NCI-H2227 (cell line): ENCODE measurements at regions not wholly inside any gene's neighbourhood (a gene's known extent, or its start where the extent isn't known, plus 50 kb on each side); places are given as distances from the start of the nearest gene placed in this dataset.
"Not testable (repeated sequence)": the region's sequence is repeated elsewhere in the genome, so short reads cannot be mapped to it uniquely, and the experiment has no call there.

ENCODE experiments used
- DNase-seq: peaks from one replicate; lab custom pipeline; 2025; ENCODE audit not compliant: unreplicated experiment; lab: John Stamatoyannopoulos, UW

DNA sequence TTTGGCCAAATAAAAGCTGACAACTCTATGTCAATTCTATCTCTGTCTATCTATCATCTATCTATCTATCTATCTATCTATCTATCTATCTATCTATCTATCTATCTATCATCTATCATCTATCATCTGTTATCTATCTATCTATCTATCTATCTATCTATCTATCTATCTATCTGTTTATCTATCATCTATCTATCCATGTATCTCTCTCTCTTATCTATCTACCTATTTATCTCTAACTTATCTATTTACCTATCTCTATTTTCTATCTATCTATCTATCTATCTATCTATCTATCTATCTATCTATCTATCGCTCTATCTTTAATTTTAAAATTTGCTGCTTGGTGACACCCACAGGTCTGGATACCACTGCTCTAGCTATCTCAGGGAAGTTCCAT, 271.1 kb downstream of the VRK1 start:
- DNase-seq, result not testable (repeated sequence)

GRCh38 chr14:97070259-97070658, 273.1 kb downstream of the VRK1 start:
- no peak for DNase-seq

DNA sequence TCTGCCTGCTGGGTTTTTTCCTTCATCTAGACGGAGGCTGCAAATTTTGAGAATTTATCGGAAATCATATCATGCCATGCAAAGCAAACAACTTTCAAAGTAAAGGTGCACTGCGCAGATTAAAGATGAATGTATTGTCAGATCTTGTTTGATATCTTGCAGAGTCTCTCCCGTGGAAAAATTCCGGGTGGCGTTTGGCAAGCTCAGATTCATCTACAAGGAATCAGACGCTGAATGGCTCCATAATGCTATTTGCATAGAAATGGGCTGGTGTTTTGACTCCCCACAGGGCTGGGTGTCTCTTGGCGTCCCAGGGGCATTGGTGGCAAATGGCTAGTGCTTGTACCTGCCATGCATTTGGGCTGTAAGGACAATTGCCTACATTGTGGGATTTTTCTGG, 274.0 kb downstream of the VRK1 start:
- DNase-seq, result no peak

DNA sequence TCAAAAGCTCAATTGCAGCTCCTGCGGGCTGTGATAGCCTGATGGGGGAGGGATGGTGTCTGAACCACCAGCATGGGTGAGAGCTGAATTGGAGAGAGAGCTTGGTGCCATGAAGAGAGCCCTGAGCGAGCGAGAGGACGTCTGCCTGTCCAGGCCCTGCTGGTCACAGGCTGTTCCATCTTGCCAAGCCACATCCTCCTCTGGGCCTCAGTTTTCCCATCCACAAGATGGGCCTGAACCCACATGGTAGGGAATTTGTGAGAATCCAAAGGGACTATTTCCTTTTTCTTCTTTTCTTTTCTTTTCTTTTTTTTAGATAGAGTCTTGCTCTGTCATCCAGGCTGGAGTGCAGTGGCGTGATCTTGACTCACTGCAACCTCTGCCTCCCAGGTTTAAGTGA, 276.4 kb downstream of the VRK1 start:
- no peak for DNase-seq

GRCh38 chr14:97074456-97074855, 277.3 kb downstream of the VRK1 start:
- no peak for DNase-seq

GRCh38 chr14:97074856-97075255, 277.7 kb downstream of the VRK1 start:
- DNase-seq, result no peak

- DNase-seq, result no peak
Observed at GRCh38 chr14:97077253-97077653, 280.1 kb downstream of the VRK1 start.

DNA sequence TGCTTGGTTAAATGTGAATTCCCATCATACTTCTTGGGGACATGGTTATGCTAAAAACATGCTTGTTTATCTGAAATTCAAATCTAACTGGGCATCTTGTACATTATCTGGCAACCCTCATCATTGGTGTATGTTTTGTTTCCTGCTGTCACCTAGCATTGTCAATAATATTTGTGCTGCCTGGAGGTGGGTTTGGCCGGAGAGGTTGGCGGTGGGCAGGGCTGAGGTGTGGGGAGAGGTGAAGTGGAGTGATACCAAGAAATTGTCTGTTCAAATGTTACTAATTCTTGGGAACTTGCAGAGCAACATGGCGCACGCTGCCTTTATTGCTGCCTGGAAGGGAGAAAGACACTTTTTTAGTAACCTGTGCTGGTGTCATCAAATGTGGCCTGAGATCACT, 280.5 kb downstream of the VRK1 start:
- no peak for DNase-seq

- no peak for DNase-seq
Observed at GRCh38 chr14:97080991-97081390, 283.8 kb downstream of the VRK1 start.

DNA sequence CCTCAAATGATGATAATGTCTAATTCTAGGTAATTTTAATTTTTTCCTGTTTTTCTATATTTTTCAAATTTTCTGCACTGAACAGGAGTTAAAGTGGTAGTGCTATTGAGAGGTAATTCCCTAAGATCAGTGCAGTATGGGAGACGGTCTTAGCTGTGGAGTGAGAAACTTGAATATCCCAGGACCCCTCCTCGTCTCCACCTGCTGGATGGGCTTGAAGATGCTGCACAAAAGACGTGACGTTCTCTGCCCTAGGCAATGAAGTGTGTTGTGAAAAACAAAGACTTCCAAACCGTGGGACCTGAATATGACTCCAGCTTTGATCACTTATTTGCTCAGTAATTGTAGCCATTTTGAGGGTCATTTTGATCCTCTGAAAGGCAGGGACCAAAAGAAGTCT, 298.1 kb downstream of the VRK1 start:
- DNase-seq, result no peak

GRCh38 chr14:97097296-97097695, 300.1 kb downstream of the VRK1 start:
- DNase-seq, result no peak

DNA sequence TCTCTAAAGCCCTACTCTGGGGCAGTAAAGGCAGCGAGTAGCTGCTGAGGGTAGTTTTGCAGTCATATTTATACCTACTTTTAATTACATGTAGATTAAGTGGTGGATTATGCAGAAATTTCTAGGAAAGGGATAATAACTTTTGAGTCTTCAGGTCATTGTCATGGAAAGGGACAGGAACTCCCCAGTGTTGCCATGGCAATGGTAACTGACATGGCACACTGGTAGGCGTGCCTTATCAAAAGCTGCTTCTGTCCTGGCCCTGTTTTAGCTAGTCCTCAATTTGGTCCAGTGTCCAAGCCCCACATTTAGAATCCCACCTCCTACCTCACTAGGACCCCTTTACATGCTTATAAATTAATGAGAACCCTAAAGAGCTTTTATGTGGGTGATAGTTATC, 303.1 kb downstream of the VRK1 start:
- no peak for DNase-seq

GRCh38 chr14:97101561-97101960, 304.4 kb downstream of the VRK1 start:
- DNase-seq, result no peak

GRCh38 chr14:97104029-97104428, 306.8 kb downstream of the VRK1 start:
- DNase-seq, result no peak

GRCh38 chr14:97106166-97106565, 309.0 kb downstream of the VRK1 start:
- no peak for DNase-seq

GRCh38 chr14:97106609-97107008, 309.4 kb downstream of the VRK1 start:
- DNase-seq, result no peak

- no peak for DNase-seq
Observed at GRCh38 chr14:97107080-97107479, 309.9 kb downstream of the VRK1 start.

DNA sequence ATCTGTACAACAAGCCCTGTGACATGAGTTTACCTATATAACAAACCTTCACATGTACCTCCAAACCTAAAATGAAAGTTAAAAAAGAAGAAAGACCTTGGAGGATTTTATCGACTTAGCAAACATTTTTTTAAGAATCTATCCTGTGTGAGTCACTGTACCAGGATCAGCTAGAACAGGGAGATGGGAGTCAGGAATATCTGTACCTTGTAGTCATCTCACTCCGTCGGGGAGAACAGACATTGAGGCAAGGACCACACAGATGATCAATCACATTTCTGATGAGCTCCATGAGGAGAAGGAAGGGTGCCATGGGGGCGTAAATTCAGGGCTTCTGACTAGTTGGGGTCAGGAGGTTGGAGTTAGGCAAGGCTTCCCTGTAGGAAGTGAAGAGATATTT, 310.6 kb downstream of the VRK1 start:
- DNase-seq, result no peak

DNA sequence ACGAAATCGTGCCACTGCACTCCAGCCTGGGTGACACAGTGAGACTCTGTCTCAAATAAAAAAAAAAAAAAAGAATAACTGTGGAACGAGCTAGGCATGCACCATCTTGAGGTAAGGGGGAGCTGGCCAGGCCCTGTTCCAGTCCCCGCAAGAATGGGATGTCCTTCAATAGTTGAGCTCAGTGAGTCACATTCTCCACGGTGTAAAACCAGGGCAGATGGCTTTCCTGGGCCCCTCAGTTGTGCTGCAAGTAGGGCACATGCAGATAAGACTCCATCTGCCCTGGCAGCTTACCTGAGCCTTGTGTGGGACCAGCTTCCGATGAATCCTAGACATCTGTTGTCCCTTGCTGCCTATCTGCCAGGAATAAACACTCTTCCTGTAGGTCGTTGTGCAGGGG, 312.1 kb downstream of the VRK1 start:
- no peak for DNase-seq

DNA sequence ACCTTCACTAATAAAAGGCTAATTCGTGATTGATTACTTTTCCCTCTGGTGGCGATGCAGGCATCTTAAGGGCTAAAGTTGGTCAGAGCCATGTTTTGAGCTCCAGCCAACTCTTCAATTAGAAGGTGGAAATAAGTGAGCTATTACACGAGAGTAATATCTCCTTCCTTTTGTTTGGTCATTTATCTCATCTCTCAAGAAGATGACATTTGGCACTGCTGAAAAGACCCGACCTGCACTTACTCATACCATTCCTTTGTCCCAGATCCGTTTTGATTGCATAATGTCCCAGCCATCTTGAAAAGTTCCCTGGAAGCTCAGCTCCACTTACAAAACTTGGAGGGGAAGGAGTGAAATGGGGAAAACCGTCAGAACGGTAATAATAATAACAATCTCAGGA, 316.2 kb downstream of the VRK1 start:
- no peak for DNase-seq

DNA sequence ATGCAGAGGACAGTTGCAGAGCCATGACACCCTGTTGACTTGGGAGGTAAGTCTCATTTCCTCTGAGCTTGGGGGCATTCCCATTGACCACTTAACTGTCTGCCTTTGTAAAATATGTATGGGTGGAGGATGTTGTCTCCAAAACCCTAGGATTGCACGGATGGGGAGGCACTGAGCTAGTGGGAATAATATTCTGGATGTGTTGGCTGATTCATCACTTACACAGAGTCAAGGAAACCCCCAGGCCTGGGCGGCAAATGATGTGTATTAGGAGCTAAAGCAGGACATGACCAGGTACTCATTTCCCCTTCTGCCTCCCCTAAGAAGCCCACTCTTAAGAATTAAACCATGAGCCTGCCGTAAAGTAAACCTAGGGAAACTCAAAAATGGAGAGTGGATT, 319.4 kb downstream of the VRK1 start:
- no peak for DNase-seq

DNA sequence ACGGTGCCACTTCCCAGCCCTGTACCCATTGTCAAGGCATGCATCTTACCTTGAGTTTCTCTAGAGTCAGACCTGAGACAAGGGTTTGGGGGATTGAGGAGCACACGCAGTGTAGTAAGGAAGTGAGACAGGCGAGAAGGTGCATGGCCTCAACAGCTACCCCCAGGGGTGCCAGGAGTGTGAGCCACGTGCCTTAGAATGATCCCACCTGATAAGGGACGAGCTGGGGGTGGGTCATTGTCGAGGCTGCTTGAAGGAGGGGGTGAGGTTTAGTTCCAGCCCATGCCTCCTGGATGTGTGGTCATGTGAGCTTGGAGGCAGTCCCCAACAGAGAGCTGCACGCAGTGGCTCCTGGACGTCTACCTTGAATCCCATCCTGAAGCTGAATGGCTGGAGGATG, 320.5 kb downstream of the VRK1 start:
- no peak for DNase-seq

GRCh38 chr14:97120204-97120603, 323.0 kb downstream of the VRK1 start:
- no peak for DNase-seq

- no peak for DNase-seq
Observed at GRCh38 chr14:97120611-97121031, 323.4 kb downstream of the VRK1 start.
